ENCODE measurements at regions not wholly inside any gene's neighbourhood (a gene's known extent, or its start where the extent isn't known, plus 50 kb on each side); places are given as distances from the start of the nearest gene placed in this dataset.
"Not testable (repeated sequence)": the region's sequence is repeated elsewhere in the genome, so short reads cannot be mapped to it uniquely, and the experiment has no call there.

DNA sequence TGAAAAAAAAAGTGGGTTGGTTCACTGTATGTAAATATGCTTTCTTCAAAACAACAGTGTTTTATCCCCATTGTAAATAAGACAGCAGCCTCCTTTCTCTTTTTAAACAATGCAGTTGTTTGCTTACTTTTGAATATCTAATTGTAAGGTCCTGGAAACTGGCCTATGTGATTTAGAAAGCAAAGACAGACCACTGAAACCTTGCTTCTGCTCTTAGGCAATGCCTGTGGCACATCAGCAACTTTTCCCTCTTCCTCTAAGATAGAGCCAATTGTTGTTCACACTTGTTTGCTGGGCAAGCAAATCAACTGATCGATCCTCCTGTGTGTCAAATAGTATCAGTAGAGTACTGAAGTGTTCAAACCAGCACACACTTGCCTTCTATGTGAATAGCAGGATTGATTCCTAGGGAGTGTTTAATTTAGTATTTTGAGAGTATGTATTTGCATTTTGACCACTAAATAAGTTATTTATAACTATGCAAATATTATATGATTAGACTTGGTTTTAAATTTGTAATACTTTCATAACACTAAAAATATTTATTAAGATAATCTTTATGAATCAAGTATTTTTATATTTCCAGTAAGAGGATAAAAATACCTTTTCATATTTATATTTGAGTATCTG is 55.4 kb upstream of the GRPR start:
- no peak for ATAC-seq
- H3K9me3 Mint-ChIP-seq, result no peaks in the 10 kb centered on the region
- no peak overlapping the region for H3K27ac Mint-ChIP-seq
- no peaks in the 10 kb centered on the region for H3K27me3 Mint-ChIP-seq
- no peak overlapping the region for H3K4me3 Mint-ChIP-seq
- DNase-seq, result no peak
- H3K36me3 Mint-ChIP-seq (ENCODE audit: low read depth), result no peaks in the 10 kb centered on the region
- no peaks in the 10 kb centered on the region for H3K4me1 Mint-ChIP-seq

DNA sequence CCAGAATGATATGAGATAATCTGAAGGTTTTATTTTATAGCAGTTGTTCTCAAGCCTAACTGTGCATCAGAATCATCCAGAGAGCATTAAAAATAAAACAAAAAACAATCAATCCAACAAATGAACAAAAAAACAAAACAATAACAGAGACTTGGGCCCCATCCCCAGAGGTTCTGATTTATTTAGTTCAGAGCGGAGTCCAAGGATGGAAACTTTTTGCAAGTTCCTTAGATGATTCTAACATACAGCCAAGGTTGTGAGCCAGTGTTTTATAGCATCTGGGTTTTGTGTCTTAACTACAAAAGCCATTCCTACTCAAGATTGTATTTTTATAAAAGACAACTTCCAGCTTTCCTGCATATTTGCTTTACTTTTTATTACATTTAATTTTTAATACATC is 59.4 kb upstream of the GRPR start:
- no peak for ATAC-seq
- H3K27ac Mint-ChIP-seq, result no peak overlapping the region
- DNase-seq, result no peak
- no peaks in the 10 kb centered on the region for H3K27me3 Mint-ChIP-seq
- no peak overlapping the region for H3K4me3 Mint-ChIP-seq
- no peaks in the 10 kb centered on the region for H3K4me1 Mint-ChIP-seq
- no peaks in the 10 kb centered on the region for H3K9me3 Mint-ChIP-seq
- H3K36me3 Mint-ChIP-seq (ENCODE audit: low read depth), result no peaks in the 10 kb centered on the region

DNA sequence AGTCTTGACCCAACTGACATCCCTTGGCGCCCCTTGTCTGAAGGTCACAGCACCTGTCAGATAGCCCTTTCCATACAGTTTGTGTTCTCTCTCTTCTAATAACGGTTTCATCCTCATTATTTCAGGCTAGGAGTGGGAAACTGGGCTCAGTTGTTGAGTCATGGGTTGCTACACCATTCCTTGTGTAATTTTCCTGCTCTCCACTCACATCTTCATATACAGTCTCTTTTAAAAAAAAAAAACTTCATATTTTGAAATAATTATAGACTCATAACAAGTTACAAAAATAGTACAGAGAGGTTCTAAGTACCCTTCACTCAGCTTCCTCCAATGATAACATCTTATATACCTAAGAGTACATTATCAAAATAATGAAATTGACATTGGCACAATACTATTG is 60.2 kb upstream of the GRPR start:
- ATAC-seq, result no peak

DNA sequence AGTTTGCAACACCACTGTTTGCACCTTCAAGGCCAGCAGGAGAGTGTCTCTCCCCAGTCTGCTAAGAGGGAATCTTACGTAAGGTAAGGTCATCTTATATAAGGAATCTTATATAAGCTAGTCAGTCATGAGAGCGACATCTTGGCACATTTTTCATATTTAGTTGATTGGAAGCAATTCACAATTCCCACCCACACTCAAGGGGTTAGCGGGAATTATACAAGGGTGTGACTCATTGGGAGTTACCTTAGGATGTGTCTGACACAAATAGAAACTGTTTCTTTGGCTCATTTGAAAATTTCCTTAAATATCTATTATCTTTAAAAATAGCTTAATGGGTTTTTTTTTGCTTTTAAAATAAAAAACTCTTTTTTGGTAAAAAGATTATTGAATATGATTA is 62.1 kb upstream of the GRPR start:
- no peaks in the 10 kb centered on the region for H3K27me3 Mint-ChIP-seq

More for the DNA sequence above, 60.2 kb upstream of the GRPR start:
- no peaks in the 10 kb centered on the region for H3K36me3 Mint-ChIP-seq (ENCODE audit: low read depth)
- DNase-seq, result no peak
- H3K4me3 Mint-ChIP-seq, result no peak overlapping the region
- H3K27ac Mint-ChIP-seq, result no peak overlapping the region
- H3K27me3 Mint-ChIP-seq, result no peaks in the 10 kb centered on the region
- H3K4me1 Mint-ChIP-seq, result no peaks in the 10 kb centered on the region
- no peaks in the 10 kb centered on the region for H3K9me3 Mint-ChIP-seq

DNA sequence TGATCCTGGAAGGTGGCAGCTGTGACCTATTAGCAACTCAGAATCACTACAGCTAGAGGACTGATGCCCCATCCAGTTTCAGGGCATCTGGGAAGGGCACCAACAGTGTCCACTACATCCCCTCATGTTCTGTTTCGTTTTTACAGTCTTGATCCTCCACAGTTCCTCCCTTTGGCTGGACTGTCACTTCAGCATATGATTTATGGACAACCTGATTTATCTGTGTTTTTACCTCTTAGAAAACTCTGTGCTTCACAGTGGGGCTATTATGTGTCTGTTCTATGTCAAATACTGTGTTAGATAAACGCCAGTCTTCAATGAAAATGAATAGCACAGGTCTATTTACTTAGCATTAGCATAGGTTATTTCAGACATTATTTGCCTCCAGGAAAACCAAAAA is 63.1 kb upstream of the GRPR start:
- ATAC-seq (no peak), DNase-seq (no peak)
- no peaks in the 10 kb centered on the region for H3K4me1 Mint-ChIP-seq
- H3K9me3 Mint-ChIP-seq, result no peaks in the 10 kb centered on the region
- no peaks in the 10 kb centered on the region for H3K27me3 Mint-ChIP-seq
- H3K4me3 Mint-ChIP-seq, result no peak overlapping the region
- H3K36me3 Mint-ChIP-seq (ENCODE audit: low read depth), result no peaks in the 10 kb centered on the region
- no peak overlapping the region for H3K27ac Mint-ChIP-seq

More for the DNA sequence above, 62.1 kb upstream of the GRPR start:
- no peak overlapping the region for H3K27ac Mint-ChIP-seq
- no peaks in the 10 kb centered on the region for H3K4me1 Mint-ChIP-seq
- DNase-seq (no peak), ATAC-seq (no peak)
- H3K9me3 Mint-ChIP-seq, result no peaks in the 10 kb centered on the region
- H3K4me3 Mint-ChIP-seq, result no peak overlapping the region
- no peaks in the 10 kb centered on the region for H3K36me3 Mint-ChIP-seq (ENCODE audit: low read depth)

DNA sequence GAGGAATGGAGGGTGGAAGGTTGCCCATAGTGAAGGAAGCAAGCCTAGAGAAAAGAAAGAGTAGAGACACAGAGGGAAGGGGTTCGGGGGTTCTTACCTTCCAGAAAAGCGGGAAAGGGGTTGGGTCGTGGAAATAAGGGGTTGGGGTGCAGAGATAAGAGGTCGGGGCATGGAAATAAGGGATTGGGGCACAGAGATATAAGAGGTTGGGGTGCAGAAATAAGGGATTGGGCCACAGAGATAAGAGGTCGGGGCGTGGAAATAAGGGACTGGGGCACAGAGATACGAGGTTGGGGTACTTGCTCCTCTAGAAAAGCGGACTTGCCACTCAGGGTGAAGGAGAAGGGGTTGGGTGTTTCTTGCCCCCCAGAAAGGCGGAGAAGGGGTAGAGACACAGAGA is 74.2 kb upstream of the GRPR start:
- H3K9me3 Mint-ChIP-seq; H3K4me3 Mint-ChIP-seq; H3K4me1 Mint-ChIP-seq; H3K27ac Mint-ChIP-seq; H3K27me3 Mint-ChIP-seq; DNase-seq; ATAC-seq; H3K36me3 Mint-ChIP-seq (ENCODE audit: low read depth): not testable (repeated sequence)

DNA sequence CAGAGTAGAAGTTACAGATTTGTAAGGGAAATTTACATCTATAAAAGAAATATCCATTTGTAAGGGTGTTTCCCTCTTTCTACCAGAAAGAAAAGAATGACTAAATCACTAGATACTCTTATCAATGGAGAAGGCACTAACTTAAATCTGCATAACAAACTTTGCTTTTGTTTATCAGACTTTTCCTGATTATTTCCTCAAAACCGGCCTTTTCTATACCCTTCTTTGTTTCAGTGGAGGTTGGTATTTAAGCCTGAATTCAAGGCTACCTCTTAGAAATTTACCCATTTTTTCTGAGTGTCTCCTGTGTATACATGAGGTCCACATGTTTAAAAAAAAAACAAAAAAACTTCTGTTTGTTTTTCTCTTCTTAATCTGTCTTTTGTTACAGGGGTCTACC is 80.4 kb upstream of the GRPR start:
- Mint-ChIP-seq H3K27ac (no peak overlapping the region), H3K4me3 (no peak overlapping the region), H3K27me3 (no peaks in the 10 kb centered on the region), H3K9me3 (no peaks in the 10 kb centered on the region), H3K4me1 (peaks cover 4% of the 10 kb centered on the region), H3K36me3 (ENCODE audit: low read depth) (no peaks in the 10 kb centered on the region)
- ATAC-seq, result no peak
- no peak for DNase-seq

DNA sequence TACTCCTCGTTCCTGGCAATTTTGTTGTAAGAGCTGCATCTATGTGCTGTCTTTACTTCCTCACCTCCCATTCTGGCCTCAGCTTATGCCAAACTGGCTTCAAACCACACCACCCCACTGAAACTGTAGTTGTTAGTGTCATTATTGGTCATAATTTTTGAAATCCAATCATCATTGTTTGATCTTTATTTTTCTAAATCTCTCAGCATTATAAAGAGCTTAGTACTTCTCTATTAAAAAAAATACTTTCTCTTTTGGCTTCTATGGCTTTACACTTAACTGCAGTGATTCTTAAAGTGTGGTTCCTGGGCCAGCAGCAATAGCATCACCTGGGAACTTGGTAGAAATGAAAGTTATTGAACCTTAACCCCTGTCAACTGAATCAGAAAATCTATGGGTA is 83.5 kb upstream of the GRPR start:
- peaks cover 2% of the 10 kb centered on the region for H3K27me3 Mint-ChIP-seq
- no peak overlapping the region for H3K27ac Mint-ChIP-seq
- no peak for DNase-seq
- ATAC-seq, result no peak
- H3K4me1 Mint-ChIP-seq, result peaks cover 4% of the 10 kb centered on the region
- H3K36me3 Mint-ChIP-seq (ENCODE audit: low read depth), result no peaks in the 10 kb centered on the region
- H3K9me3 Mint-ChIP-seq, result no peaks in the 10 kb centered on the region
- no peak overlapping the region for H3K4me3 Mint-ChIP-seq

DNA sequence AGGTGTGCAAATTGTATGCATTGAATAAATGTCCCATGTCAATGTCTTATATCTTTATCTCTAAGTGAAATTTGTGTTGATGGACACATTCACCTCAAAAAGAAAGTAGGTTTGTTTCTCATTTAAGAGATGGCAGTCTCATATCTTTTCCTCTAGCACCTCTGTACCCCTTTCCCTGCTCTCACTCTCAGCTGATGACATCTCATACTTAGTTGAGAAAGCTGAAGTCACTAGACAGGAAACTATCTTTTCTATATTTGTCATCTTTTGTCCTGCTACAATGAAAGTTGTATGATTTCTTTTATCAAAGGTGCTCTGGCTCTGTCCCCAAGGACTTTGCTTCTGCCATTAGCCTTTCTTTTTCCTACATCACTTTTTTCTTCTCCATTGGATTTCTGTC is 84.0 kb upstream of the GRPR start:
- H3K36me3 Mint-ChIP-seq (ENCODE audit: low read depth), result no peaks in the 10 kb centered on the region
- no peaks in the 10 kb centered on the region for H3K9me3 Mint-ChIP-seq
- DNase-seq (no peak), ATAC-seq (no peak)
- no peak overlapping the region for H3K27ac Mint-ChIP-seq
- no peak overlapping the region for H3K4me3 Mint-ChIP-seq
- peaks cover 2% of the 10 kb centered on the region for H3K27me3 Mint-ChIP-seq
- peaks cover 4% of the 10 kb centered on the region for H3K4me1 Mint-ChIP-seq

DNA sequence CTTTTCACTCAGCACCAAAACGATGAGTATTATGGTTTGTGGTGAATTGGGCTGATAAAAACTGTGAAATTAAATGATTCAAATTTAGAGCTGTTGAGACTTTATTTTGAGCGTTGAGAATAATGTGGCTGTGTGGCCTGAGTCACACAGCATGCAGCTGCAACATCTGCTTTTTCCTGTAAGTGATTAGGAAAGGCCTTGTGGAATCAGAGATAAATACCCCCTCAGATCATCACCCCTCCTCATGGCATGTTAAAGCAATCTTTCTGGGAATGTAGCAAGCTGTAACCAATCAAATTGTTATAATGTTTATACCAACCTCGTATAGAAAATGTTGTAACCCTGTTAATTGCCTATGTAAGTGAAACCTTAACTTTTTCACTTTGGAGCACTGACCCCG is 90.0 kb upstream of the GRPR start:
- no peaks in the 10 kb centered on the region for H3K9me3 Mint-ChIP-seq
- H3K4me1 Mint-ChIP-seq, result no peaks in the 10 kb centered on the region
- H3K27ac Mint-ChIP-seq, result no peak overlapping the region
- peaks cover 3% of the 10 kb centered on the region for H3K27me3 Mint-ChIP-seq
- no peaks in the 10 kb centered on the region for H3K36me3 Mint-ChIP-seq (ENCODE audit: low read depth)
- no peak for ATAC-seq
- no peak overlapping the region for H3K4me3 Mint-ChIP-seq
- DNase-seq, result no peak

DNA sequence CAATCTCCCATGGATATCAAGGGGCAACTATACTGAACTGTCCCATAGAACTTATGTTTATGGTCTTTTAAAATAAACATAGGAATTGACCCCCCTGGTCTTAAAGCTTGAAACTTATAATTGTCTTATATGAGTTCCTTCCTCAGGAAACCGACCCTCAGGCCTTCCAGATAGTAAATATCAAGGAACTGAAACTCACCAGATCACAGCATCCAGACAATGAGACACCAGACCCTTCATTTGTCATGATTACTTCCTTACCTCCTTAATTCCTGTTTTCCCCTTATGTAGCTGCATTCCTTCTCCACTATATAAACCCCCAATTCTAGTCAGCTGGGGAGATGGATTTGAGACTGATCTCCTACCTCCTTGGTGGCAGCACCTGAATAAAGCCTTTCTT is 94.8 kb upstream of the GRPR start:
- Mint-ChIP-seq H3K27me3 (peaks cover 2% of the 10 kb centered on the region), H3K4me3 (no peak overlapping the region), H3K27ac (no peak overlapping the region), H3K36me3 (ENCODE audit: low read depth) (no peaks in the 10 kb centered on the region), H3K9me3 (no peaks in the 10 kb centered on the region), H3K4me1 (peaks cover 13% of the 10 kb centered on the region)
- ATAC-seq (no peak), DNase-seq (no peak)

DNA sequence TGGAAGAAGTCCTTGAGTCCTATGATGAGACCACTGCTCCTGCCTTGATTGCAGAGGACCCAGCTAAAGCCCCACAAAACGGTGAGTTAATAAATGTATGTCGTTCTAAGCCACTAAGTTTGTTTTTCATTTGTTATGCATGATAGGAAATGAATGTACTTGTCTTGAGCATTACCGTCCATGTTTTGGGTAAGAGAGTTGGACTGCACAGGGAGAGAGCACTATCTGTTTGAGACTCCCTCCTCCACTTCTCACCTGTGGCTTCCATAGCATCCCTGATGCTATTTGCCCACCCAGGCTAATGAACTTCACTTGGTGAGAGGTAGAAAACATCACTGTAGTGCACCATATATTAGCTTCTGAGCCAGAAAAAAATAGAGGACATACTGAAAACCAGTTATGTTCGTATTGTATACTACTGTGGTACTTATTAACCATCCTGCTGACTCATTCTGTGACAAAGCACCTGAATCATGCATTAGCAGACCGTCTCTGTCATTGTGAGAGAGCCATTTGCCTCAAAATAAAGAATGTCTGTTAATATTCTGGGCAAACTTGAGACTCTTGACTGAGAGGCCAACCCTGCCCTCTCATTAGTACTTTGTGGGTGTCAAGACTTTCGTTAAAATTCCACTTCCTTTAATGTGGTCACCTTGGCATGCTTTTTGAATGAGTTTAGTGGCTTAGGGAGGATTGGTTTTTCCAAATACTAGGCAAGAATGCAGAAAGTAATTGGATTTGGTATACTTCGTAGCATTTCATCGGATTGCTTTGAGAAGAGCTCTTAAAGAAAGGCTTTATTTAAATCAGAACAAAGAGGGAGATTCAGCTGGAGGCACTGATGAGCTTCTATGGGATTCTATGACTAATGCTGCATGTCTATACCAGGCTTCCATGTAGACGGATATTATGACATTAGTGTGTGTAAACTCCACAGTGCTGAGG is 99.3 kb upstream of the GRPR start:
- Mint-ChIP-seq H3K4me3 (no peak overlapping the region), H3K27me3 (peaks cover 4% of the 10 kb centered on the region), H3K36me3 (ENCODE audit: low read depth) (no peaks in the 10 kb centered on the region), H3K9me3 (no peaks in the 10 kb centered on the region), H3K4me1 (peaks cover 26% of the 10 kb centered on the region), H3K27ac (no peak overlapping the region)
- peak; percentile 66 for ATAC-seq
- DNase-seq, result no peak

DNA sequence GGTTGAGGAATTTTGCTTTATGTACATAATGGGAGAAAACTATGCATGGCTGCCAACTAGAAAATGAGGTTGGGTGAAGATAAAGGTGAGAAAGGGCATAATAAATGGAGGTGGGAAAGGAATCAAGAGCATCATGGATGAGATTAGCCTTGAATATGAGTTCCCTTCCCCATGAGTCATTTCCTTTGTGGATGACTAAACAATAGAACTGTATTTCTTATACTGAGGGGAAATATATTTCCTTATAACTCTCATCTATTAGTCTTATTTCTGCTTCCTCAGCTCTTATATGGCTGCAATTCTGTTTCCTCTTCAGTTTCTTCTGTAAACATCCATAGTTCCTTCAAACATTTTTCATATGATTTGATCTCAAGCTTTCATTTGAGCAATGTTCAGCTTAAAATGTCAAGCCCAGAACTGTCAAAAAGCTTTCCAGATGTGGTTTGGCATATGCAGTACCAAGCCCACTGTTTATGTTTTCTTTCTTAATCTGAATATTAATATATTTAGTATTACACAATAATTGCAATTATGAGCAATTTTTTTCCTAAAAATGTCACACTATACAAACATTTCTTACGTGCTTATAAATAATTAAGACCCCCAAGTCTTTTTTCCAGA is 100.7 kb upstream of the GRPR start:
- DNase-seq (no peak), ATAC-seq (no peak)
- Mint-ChIP-seq H3K27ac (no peak overlapping the region), H3K4me3 (no peak overlapping the region), H3K4me1 (peaks cover 26% of the 10 kb centered on the region), H3K36me3 (ENCODE audit: low read depth) (no peaks in the 10 kb centered on the region), H3K9me3 (no peaks in the 10 kb centered on the region), H3K27me3 (peaks cover 4% of the 10 kb centered on the region)

DNA sequence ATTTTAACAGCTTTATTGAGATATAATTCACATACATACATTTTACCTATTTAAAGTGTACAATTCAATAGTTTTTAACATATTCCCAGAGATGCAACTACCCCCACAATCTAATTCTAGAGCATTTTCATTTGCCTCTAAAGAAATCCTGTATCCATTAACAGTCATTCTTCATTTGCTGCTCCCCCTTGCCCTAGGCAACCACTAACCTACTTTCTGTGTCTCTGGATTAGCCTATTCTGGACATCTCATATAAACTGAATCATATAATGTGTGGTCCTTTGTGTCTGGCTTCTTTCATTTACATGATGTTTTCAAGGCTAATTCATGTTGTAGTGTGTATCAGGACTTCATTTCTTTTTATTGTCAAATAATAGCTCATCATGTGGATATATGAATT is 105.1 kb upstream of the GRPR start:
- Mint-ChIP-seq H3K9me3 (no peaks in the 10 kb centered on the region), H3K27me3 (peaks cover 4% of the 10 kb centered on the region), H3K36me3 (ENCODE audit: low read depth) (no peaks in the 10 kb centered on the region), H3K4me1 (peaks cover 10% of the 10 kb centered on the region), H3K27ac (no peak overlapping the region), H3K4me3 (no peak overlapping the region)
- no peak for ATAC-seq
- no peak for DNase-seq

DNA sequence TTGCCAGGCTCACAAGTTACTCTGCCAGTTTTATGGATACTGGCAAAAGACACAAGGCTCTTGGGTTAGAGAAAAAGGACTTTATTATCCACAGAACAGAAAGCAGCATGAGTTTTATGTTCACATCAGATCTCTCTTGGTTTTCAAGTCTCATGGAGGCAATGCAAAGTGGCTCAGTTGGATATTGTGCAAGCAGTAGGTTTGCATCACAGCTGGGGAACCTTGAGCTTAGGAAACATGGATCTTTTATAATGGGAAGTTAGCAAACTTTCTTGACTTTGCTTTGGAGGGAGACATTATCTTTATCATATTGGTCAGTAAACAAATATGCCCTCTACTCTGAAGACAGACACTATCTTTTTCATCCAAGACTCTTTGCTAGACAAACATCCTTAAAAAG is 109.2 kb upstream of the GRPR start:
- ATAC-seq (no peak), DNase-seq (no peak)
- Mint-ChIP-seq H3K36me3 (ENCODE audit: low read depth) (no peaks in the 10 kb centered on the region), H3K4me1 (no peaks in the 10 kb centered on the region), H3K4me3 (no peak overlapping the region), H3K27ac (no peak overlapping the region), H3K27me3 (no peaks in the 10 kb centered on the region), H3K9me3 (no peaks in the 10 kb centered on the region)

Measured in activated naive CD8-positive, alpha-beta T cell treated with anti-CD3 and anti-CD28 coated beads, Interleukin-2, amount 50 U/mL, for 24 hours (primary cell).